ENCODE measurements at regions not wholly inside any gene's neighbourhood (a gene's known extent, or its start where the extent isn't known, plus 50 kb on each side); places are given as distances from the start of the nearest gene placed in this dataset.

GRCh38 chr5:92421942-92422341 is 1038.8 kb upstream of the ARRDC3 start:
- TF ChIP-seq, protein P1, sequence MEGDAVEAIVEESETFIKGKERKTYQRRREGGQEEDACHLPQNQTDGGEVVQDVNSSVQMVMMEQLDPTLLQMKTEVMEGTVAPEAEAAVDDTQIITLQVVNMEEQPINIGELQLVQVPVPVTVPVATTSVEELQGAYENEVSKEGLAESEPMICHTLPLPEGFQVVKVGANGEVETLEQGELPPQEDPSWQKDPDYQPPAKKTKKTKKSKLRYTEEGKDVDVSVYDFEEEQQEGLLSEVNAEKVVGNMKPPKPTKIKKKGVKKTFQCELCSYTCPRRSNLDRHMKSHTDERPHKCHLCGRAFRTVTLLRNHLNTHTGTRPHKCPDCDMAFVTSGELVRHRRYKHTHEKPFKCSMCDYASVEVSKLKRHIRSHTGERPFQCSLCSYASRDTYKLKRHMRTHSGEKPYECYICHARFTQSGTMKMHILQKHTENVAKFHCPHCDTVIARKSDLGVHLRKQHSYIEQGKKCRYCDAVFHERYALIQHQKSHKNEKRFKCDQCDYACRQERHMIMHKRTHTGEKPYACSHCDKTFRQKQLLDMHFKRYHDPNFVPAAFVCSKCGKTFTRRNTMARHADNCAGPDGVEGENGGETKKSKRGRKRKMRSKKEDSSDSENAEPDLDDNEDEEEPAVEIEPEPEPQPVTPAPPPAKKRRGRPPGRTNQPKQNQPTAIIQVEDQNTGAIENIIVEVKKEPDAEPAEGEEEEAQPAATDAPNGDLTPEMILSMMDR (IDR thresholded peaks at IDR 0.05), result no peak
- TF ChIP-seq POLR2A (IDR thresholded peaks at IDR 0.05), result no peak

Data from thyroid gland (tissue), 4 donors.